ENCODE measurements at regions not wholly inside any gene's neighbourhood (a gene's known extent, or its start where the extent isn't known, plus 50 kb on each side); places are given as distances from the start of the nearest gene placed in this dataset.
"Not testable (repeated sequence)": the region's sequence is repeated elsewhere in the genome, so short reads cannot be mapped to it uniquely, and the experiment has no call there.

GRCh38 chr21:28336314-28336713 lies 656.4 kb downstream of the LTN1 start:
- intact Hi-C loops (cut with DNase I), result loop anchor here (2.0 to 5.0 kb wide), 3 partner anchors 284 to 636 kb away; no protein-coding TSS in a partner anchor
- DNase-seq, result no peak

GRCh38 chr21:28334407-28334806 lies 658.3 kb downstream of the LTN1 start:
- no peak for DNase-seq
- intact Hi-C loops (cut with DNase I), result no loop called here

- no peak for DNase-seq
- intact Hi-C loops (cut with DNase I), result no loop called here
Measured at GRCh38 chr21:28333578-28334075, 659.0 kb downstream of the LTN1 start.

- intact Hi-C loops (cut with DNase I), result no loop called here
- no peak for DNase-seq
Measured at GRCh38 chr21:28332796-28333195, 659.9 kb downstream of the LTN1 start.

- DNase-seq, result no peak
- intact Hi-C loops (cut with DNase I), result no loop called here
Measured at GRCh38 chr21:28325618-28326017, 667.1 kb downstream of the LTN1 start.

GRCh38 chr21:28324690-28325089 lies 668.0 kb downstream of the LTN1 start:
- intact Hi-C loops (cut with DNase I), result no loop called here
- DNase-seq, result no peak

GRCh38 chr21:28317177-28317950 lies 675.3 kb downstream of the LTN1 start:
- DNase-seq, result peak in 1 of 10 donors; percentile 31
- intact Hi-C loops (cut with DNase I), result no loop called here

- DNase-seq, result no peak
- intact Hi-C loops (cut with DNase I), result no loop called here
Measured at GRCh38 chr21:28311411-28312190, 681.1 kb downstream of the LTN1 start.

- intact Hi-C loops (cut with DNase I), result no loop called here
Measured at GRCh38 chr21:28310711-28311110, 682.0 kb downstream of the LTN1 start.

GRCh38 chr21:28310171-28310685 lies 682.4 kb downstream of the LTN1 start:
- intact Hi-C loops (cut with DNase I), result no loop called here
- DNase-seq, result no peak

More at GRCh38 chr21:28310711-28311110, 682.0 kb downstream of the LTN1 start:
- no peak for DNase-seq

- intact Hi-C loops (cut with DNase I), result no loop called here
- no peak for DNase-seq
Measured at GRCh38 chr21:28309596-28309995, 683.1 kb downstream of the LTN1 start.

- intact Hi-C loops (cut with DNase I), result no loop called here
- no peak for DNase-seq
Measured at GRCh38 chr21:28308516-28308915, 684.2 kb downstream of the LTN1 start.

- intact Hi-C loops (cut with DNase I), result no loop called here
- DNase-seq, result no peak
Measured at GRCh38 chr21:28299946-28300345, 692.7 kb downstream of the LTN1 start.

- intact Hi-C loops (cut with DNase I), result no loop called here
- no peak for DNase-seq
Measured at GRCh38 chr21:28298251-28298672, 694.4 kb downstream of the LTN1 start.

GRCh38 chr21:28294051-28294450 lies 698.6 kb downstream of the LTN1 start:
- no peak for DNase-seq
- intact Hi-C loops (cut with DNase I), result no loop called here

GRCh38 chr21:28283641-28284490 lies 708.8 kb downstream of the LTN1 start:
- intact Hi-C loops (cut with DNase I), result no loop called here
- no peak for DNase-seq

GRCh38 chr21:28282833-28283232 lies 709.8 kb downstream of the LTN1 start:
- intact Hi-C loops (cut with DNase I), result no loop called here
- DNase-seq, result no peak

- DNase-seq; intact Hi-C loops (cut with DNase I): not testable (repeated sequence)
Measured at GRCh38 chr21:28281357-28281756, 711.3 kb downstream of the LTN1 start.

GRCh38 chr21:28280611-28281010 lies 712.1 kb downstream of the LTN1 start:
- intact Hi-C loops (cut with DNase I), result no loop called here
- DNase-seq, result no peak

GRCh38 chr21:28277324-28277723 lies 715.4 kb downstream of the LTN1 start:
- DNase-seq, result no peak
- intact Hi-C loops (cut with DNase I), result no loop called here

Measured in posterior cingulate gyrus (tissue), 11 donors.